ENCODE measurements at regions not wholly inside any gene's neighbourhood (a gene's known extent, or its start where the extent isn't known, plus 50 kb on each side); places are given as distances from the start of the nearest gene placed in this dataset.
A peak's percentile ranks its signal among the peaks of the same experiment; 100 is the strongest.

DNA sequence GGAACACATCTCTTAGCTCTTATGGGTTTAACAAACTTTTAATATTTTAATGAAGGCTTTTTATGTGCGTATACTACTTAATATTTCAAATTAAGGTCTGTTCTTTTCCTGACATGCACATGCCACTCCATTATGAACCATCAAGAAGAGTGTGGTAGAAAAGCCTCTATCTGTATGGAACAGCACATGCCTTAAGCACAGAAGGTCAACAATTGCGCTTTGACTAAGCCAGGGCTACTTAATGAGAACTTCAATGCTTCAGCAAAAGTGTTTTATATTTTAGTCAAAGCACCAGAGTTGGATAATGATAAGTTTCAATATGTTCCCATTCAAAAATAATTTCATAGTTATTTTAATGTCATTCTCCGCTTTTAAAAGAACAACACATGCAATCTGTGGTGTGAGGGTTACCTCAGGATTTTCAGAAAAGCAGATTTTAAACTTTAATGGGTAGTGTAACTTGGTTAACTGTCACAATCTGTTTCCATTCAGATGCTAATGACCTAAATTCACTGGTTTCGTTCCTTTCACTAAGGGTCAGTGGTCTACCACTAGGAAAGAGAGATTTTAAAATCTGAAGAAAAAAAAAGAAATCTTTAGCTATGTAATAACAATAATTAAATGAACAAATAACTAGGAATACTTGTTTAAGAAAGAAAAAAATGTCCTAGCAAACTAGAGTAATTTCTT, 193.4 kb upstream of the NOVA1 start:
- Histone ChIP-seq H2BK12ac (ENCODE audit: low read length) (no peak overlapping the region), H3K79me2 (ENCODE audit: control insufficient read depth, insufficient read depth, low read length, poor library complexity) (no peaks in the 10 kb centered on the region), H3K27ac (ENCODE audit: low read depth, low read length) (no peak overlapping the region), H3K4me1 (ENCODE audit: control insufficient read depth in 1 of 2, insufficient read depth in 2 of 2, low read length in 2 of 2) (no peaks in the 10 kb centered on the region), H3K9me3 (ENCODE audit: insufficient read depth, low read depth, low read length) (no peaks in the 10 kb centered on the region), H3K27me3 (ENCODE audit: insufficient read depth, low read length) (no peaks in the 10 kb centered on the region), H3K18ac (ENCODE audit: low read length) (no peak overlapping the region), H3K79me1 (ENCODE audit: low read length) (no peaks in the 10 kb centered on the region), H2BK120ac (ENCODE audit: insufficient read depth, low read length, poor library complexity) (no peak overlapping the region), H2BK5ac (ENCODE audit: low read depth, low read length, poor library complexity) (no peak overlapping the region), H4K12ac (ENCODE audit: low read depth, low read length) (no peak overlapping the region), H2AFZ (ENCODE audit: insufficient read depth, low read length, poor library complexity) (no peak overlapping the region), H4K91ac (ENCODE audit: low read depth, low read length) (no peak overlapping the region), H4K8ac (ENCODE audit: low read depth, low read length) (no peak overlapping the region), H3K36me3 (ENCODE audit: control insufficient read depth in 1 of 2, insufficient read depth in 2 of 2, low read length in 2 of 2) (no peaks in the 10 kb centered on the region), H3K23ac (ENCODE audit: low read length) (no peak overlapping the region), H2AK5ac (ENCODE audit: low read length) (no peak overlapping the region), H3K14ac (ENCODE audit: low read length) (no peak overlapping the region), H3K4me2 (ENCODE audit: low read length) (no peak overlapping the region), H3K4ac (ENCODE audit: low read depth, low read length) (no peak overlapping the region), H3K9ac (ENCODE audit: low read length) (no peak overlapping the region), H3K4me3 (ENCODE audit: low read depth, low read length) (no peak overlapping the region)
- no CpG with 5 or more reads among the region's 4 CpGs for WGBS (ENCODE audit: extremely low coverage, insufficient coverage, insufficient read length)
- DNase-seq, result no peak

DNA sequence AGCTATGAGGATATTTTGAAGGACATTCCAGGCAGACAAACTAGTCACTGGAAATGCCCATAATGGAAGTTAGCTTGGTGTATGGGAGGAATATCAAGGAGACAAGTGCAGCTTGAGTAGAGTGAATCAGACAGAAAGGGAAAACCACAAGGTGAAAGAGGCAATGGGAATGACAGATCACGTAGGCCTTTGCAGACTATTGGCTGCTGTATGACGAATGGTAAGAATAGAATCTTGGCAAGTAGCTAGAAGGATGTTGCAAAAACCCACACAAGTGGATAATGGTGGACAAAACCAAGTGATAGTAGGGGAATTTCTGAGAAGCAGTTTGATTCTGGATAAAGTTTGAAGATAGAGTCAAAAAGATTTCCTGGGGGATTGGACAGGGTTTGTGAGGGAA, 196.9 kb upstream of the NOVA1 start:
- H3K9ac ChIP-seq (ENCODE audit: low read length), result no peak overlapping the region
- H3K4me3 ChIP-seq (ENCODE audit: low read depth, low read length), result no peak overlapping the region
- H3K4me2 ChIP-seq (ENCODE audit: low read length), result no peak overlapping the region
- no peak overlapping the region for H4K12ac ChIP-seq (ENCODE audit: low read depth, low read length)
- H2AK5ac ChIP-seq (ENCODE audit: low read length), result no peak overlapping the region
- H3K27ac ChIP-seq (ENCODE audit: low read depth, low read length), result no peak overlapping the region
- H3K4me1 ChIP-seq (ENCODE audit: control insufficient read depth in 1 of 2, insufficient read depth in 2 of 2, low read length in 2 of 2), result no peaks in the 10 kb centered on the region
- no peaks in the 10 kb centered on the region for H3K27me3 ChIP-seq (ENCODE audit: insufficient read depth, low read length)
- no peaks in the 10 kb centered on the region for H3K36me3 ChIP-seq (ENCODE audit: control insufficient read depth in 1 of 2, insufficient read depth in 2 of 2, low read length in 2 of 2)
- H3K79me2 ChIP-seq (ENCODE audit: control insufficient read depth, insufficient read depth, low read length, poor library complexity), result no peaks in the 10 kb centered on the region
- H2BK120ac ChIP-seq (ENCODE audit: insufficient read depth, low read length, poor library complexity), result no peak overlapping the region
- H3K18ac ChIP-seq (ENCODE audit: low read length), result no peak overlapping the region
- H3K9me3 ChIP-seq (ENCODE audit: insufficient read depth, low read depth, low read length), result no peaks in the 10 kb centered on the region
- no peak overlapping the region for H2AFZ ChIP-seq (ENCODE audit: insufficient read depth, low read length, poor library complexity)
- no peak overlapping the region for H3K4ac ChIP-seq (ENCODE audit: low read depth, low read length)
- H2BK12ac ChIP-seq (ENCODE audit: low read length), result no peak overlapping the region
- H3K14ac ChIP-seq (ENCODE audit: low read length), result no peak overlapping the region
- no peak overlapping the region for H3K23ac ChIP-seq (ENCODE audit: low read length)
- H2BK5ac ChIP-seq (ENCODE audit: low read depth, low read length, poor library complexity), result no peak overlapping the region
- no CpG with 5 or more reads among the region's 2 CpGs for WGBS (ENCODE audit: extremely low coverage, insufficient coverage, insufficient read length)
- no peak for DNase-seq
- no peak overlapping the region for H4K91ac ChIP-seq (ENCODE audit: low read depth, low read length)
- H4K8ac ChIP-seq (ENCODE audit: low read depth, low read length), result no peak overlapping the region
- no peaks in the 10 kb centered on the region for H3K79me1 ChIP-seq (ENCODE audit: low read length)

- no peak overlapping the region for H4K12ac ChIP-seq (ENCODE audit: low read depth, low read length)
These were observed 210.6 kb upstream of the NOVA1 start for GRCh38 chr14:26808407-26808806.

GRCh38 chr14:26810631-26811030, 212.8 kb upstream of the NOVA1 start:
- Histone ChIP-seq H4K8ac (ENCODE audit: low read depth, low read length) (no peak overlapping the region), H3K79me2 (ENCODE audit: control insufficient read depth, insufficient read depth, low read length, poor library complexity) (no peaks in the 10 kb centered on the region), H2BK120ac (ENCODE audit: insufficient read depth, low read length, poor library complexity) (no peak overlapping the region), H2BK5ac (ENCODE audit: low read depth, low read length, poor library complexity) (no peak overlapping the region), H3K27me3 (ENCODE audit: insufficient read depth, low read length) (no peaks in the 10 kb centered on the region), H3K9ac (ENCODE audit: low read length) (no peak overlapping the region), H4K12ac (ENCODE audit: low read depth, low read length) (no peak overlapping the region), H3K18ac (ENCODE audit: low read length) (no peak overlapping the region), H3K4me2 (ENCODE audit: low read length) (no peak overlapping the region), H4K91ac (ENCODE audit: low read depth, low read length) (no peak overlapping the region), H3K27ac (ENCODE audit: low read depth, low read length) (no peak overlapping the region), H3K36me3 (ENCODE audit: control insufficient read depth in 1 of 2, insufficient read depth in 2 of 2, low read length in 2 of 2) (no peaks in the 10 kb centered on the region), H3K79me1 (ENCODE audit: low read length) (no peaks in the 10 kb centered on the region), H3K23ac (ENCODE audit: low read length) (no peak overlapping the region), H2AK5ac (ENCODE audit: low read length) (no peak overlapping the region), H3K4me1 (ENCODE audit: control insufficient read depth in 1 of 2, insufficient read depth in 2 of 2, low read length in 2 of 2) (no peaks in the 10 kb centered on the region), H3K14ac (ENCODE audit: low read length) (no peak overlapping the region), H3K4me3 (ENCODE audit: low read depth, low read length) (no peak overlapping the region), H2AFZ (ENCODE audit: insufficient read depth, low read length, poor library complexity) (no peak overlapping the region), H3K4ac (ENCODE audit: low read depth, low read length) (no peak overlapping the region), H3K9me3 (ENCODE audit: insufficient read depth, low read depth, low read length) (no peaks in the 10 kb centered on the region), H2BK12ac (ENCODE audit: low read length) (no peak overlapping the region)
- no peak for DNase-seq

More at GRCh38 chr14:26808407-26808806, 210.6 kb upstream of the NOVA1 start:
- H3K36me3 ChIP-seq (ENCODE audit: control insufficient read depth in 1 of 2, insufficient read depth in 2 of 2, low read length in 2 of 2), result no peaks in the 10 kb centered on the region
- no peak overlapping the region for H2AK5ac ChIP-seq (ENCODE audit: low read length)
- no peak overlapping the region for H3K23ac ChIP-seq (ENCODE audit: low read length)
- no peak overlapping the region for H2BK120ac ChIP-seq (ENCODE audit: insufficient read depth, low read length, poor library complexity)
- H3K27me3 ChIP-seq (ENCODE audit: insufficient read depth, low read length), result no peaks in the 10 kb centered on the region
- H3K9me3 ChIP-seq (ENCODE audit: insufficient read depth, low read depth, low read length), result no peaks in the 10 kb centered on the region
- H3K79me2 ChIP-seq (ENCODE audit: control insufficient read depth, insufficient read depth, low read length, poor library complexity), result no peaks in the 10 kb centered on the region
- DNase-seq, result peak in 1 of 2 donors; percentile 42
- H3K4ac ChIP-seq (ENCODE audit: low read depth, low read length), result no peak overlapping the region
- no CpG with 5 or more reads among the region's 1 CpG for WGBS (ENCODE audit: extremely low coverage, insufficient coverage, insufficient read length)
- no peak overlapping the region for H3K4me3 ChIP-seq (ENCODE audit: low read depth, low read length)
- H3K79me1 ChIP-seq (ENCODE audit: low read length), result no peaks in the 10 kb centered on the region
- no peaks in the 10 kb centered on the region for H3K4me1 ChIP-seq (ENCODE audit: control insufficient read depth in 1 of 2, insufficient read depth in 2 of 2, low read length in 2 of 2)
- no peak overlapping the region for H3K14ac ChIP-seq (ENCODE audit: low read length)
- no peak overlapping the region for H2BK5ac ChIP-seq (ENCODE audit: low read depth, low read length, poor library complexity)
- no peak overlapping the region for H2BK12ac ChIP-seq (ENCODE audit: low read length)
- H3K9ac ChIP-seq (ENCODE audit: low read length), result no peak overlapping the region
- H3K4me2 ChIP-seq (ENCODE audit: low read length), result no peak overlapping the region
- H4K91ac ChIP-seq (ENCODE audit: low read depth, low read length), result no peak overlapping the region
- no peak overlapping the region for H4K8ac ChIP-seq (ENCODE audit: low read depth, low read length)
- no peak overlapping the region for H2AFZ ChIP-seq (ENCODE audit: insufficient read depth, low read length, poor library complexity)
- H3K18ac ChIP-seq (ENCODE audit: low read length), result no peak overlapping the region
- H3K27ac ChIP-seq (ENCODE audit: low read depth, low read length), result no peak overlapping the region
